PC-9 (cell line): ENCODE measurements at regions not wholly inside any gene's neighbourhood (a gene's known extent, or its start where the extent isn't known, plus 50 kb on each side); places are given as distances from the start of the nearest gene placed in this dataset.

ENCODE experiments used
- EZH2 ChIP-seq: fragments of 200-600 bp; sonication (generic); IDR thresholded peaks from 2 replicates; pipeline ENCODE4 v1.8.0; 2017; ENCODE audit warnings: antibody characterized with exemption, low read depth
- TF ChIP-seq, protein P1 (sequence below): fragments of 200-600 bp; sonication (generic); conservative IDR thresholded peaks from 2 replicates; pipeline ENCODE4 v1.6.1; 2017; ENCODE audit warnings: mixed run types, antibody characterized with exemption, mild to moderate bottlenecking, moderate library complexity

DNA sequence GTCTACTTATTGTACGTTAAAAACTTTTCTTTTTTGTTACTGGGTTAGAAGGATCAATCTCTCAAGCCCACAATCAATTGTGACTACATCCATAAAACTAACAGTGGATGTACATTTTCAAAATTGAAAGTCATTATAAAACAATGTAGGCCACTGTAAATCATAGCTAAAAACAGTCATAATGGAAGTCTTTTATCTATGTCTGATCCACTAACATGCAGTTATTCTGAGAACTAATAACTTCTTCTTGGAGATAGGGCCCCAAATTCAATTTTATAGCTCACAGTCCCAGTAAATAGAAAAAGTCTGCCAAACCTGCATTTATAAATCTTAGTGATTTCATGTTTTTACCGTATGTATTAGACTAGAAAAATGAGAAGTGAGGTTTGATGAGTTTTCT, 187.3 kb upstream of the MMS22L start:
- TF ChIP-seq, protein P1, sequence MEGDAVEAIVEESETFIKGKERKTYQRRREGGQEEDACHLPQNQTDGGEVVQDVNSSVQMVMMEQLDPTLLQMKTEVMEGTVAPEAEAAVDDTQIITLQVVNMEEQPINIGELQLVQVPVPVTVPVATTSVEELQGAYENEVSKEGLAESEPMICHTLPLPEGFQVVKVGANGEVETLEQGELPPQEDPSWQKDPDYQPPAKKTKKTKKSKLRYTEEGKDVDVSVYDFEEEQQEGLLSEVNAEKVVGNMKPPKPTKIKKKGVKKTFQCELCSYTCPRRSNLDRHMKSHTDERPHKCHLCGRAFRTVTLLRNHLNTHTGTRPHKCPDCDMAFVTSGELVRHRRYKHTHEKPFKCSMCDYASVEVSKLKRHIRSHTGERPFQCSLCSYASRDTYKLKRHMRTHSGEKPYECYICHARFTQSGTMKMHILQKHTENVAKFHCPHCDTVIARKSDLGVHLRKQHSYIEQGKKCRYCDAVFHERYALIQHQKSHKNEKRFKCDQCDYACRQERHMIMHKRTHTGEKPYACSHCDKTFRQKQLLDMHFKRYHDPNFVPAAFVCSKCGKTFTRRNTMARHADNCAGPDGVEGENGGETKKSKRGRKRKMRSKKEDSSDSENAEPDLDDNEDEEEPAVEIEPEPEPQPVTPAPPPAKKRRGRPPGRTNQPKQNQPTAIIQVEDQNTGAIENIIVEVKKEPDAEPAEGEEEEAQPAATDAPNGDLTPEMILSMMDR = no peak
- no peak for TF ChIP-seq EZH2
